Ovary (tissue), 3 donors: ENCODE measurements at regions not wholly inside any gene's neighbourhood (a gene's known extent, or its start where the extent isn't known, plus 50 kb on each side); places are given as distances from the start of the nearest gene placed in this dataset.

ENCODE experiments used
- EP300 ChIP-seq: sonication (generic); formaldehyde crosslinking; IDR thresholded peaks from one replicate; pipeline ENCODE4 v1.6.1; 2017; ENCODE audit warnings: antibody characterized with exemption
- POLR2A ChIP-seq: fragments of 450-650 bp; IDR thresholded peaks from one replicate; pipeline ENCODE4 v1.6.1; 2017; ENCODE audit warnings: antibody characterized with exemption, mild to moderate bottlenecking, moderate library complexity
- TF ChIP-seq, protein P1 (sequence below), 3 donors: fragments of 450-650 bp in 2 of 3; fragments of 200-600 bp in 1 of 3; IDR thresholded peaks; one replicate each; pipeline versions ENCODE4 v1.5.1 to v1.8.0; 2016 to 2022; ENCODE audit warnings: antibody characterized with exemption in 3 of 3, mild to moderate bottlenecking in 1 of 3
- donor health status: DM: no; HTN: no; CAD: no.

- TF ChIP-seq, protein P1, sequence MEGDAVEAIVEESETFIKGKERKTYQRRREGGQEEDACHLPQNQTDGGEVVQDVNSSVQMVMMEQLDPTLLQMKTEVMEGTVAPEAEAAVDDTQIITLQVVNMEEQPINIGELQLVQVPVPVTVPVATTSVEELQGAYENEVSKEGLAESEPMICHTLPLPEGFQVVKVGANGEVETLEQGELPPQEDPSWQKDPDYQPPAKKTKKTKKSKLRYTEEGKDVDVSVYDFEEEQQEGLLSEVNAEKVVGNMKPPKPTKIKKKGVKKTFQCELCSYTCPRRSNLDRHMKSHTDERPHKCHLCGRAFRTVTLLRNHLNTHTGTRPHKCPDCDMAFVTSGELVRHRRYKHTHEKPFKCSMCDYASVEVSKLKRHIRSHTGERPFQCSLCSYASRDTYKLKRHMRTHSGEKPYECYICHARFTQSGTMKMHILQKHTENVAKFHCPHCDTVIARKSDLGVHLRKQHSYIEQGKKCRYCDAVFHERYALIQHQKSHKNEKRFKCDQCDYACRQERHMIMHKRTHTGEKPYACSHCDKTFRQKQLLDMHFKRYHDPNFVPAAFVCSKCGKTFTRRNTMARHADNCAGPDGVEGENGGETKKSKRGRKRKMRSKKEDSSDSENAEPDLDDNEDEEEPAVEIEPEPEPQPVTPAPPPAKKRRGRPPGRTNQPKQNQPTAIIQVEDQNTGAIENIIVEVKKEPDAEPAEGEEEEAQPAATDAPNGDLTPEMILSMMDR (IDR thresholded peaks at IDR 0.05), result no peak
- TF ChIP-seq POLR2A, result no peak
- no peak for TF ChIP-seq EP300
Measured at GRCh38 chr9:82271106-82271561, 282.6 kb downstream of the SPATA31D1 start.
